ENCODE measurements at regions not wholly inside any gene's neighbourhood (a gene's known extent, or its start where the extent isn't known, plus 50 kb on each side); places are given as distances from the start of the nearest gene placed in this dataset.

DNA sequence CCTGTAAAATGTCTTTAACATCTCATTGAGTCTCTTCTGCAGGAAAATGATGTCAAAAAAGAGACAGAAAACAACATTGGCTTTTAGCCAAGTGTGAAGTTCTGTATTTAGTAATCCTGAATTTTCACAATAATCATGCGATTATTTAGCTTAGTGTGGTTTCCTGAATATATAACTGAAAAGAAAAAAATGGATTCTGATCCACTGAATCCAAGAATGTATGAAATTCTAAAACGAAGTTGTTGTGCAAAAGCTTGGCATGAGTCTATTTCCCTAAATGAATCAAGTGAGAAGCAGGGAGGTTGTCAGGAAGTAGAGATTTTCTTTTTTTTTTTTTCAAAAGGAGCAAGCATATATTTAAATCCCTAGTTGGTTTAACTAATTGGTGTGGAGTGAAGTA is 145.9 kb upstream of the CDH6 start:
- Histone ChIP-seq H3K27me3 (replicated peaks in 1 of 4; ENCODE audit: control insufficient read depth in 3 of 4, extremely low read depth in 1 of 4, insufficient read depth in 3 of 4, low read length in 3 of 4) (no peaks in the 10 kb centered on the region), H3K9me3 (ENCODE audit: insufficient read depth in 2 of 2, low read depth in 1 of 2, low read length in 1 of 2) (no peaks in the 10 kb centered on the region), H4K8ac (ENCODE audit: extremely low read depth, insufficient read depth, low read length) (no peak overlapping the region), H3K23me2 (ENCODE audit: low read depth, low read length) (no peaks in the 10 kb centered on the region), H3K27ac (ENCODE audit: low read depth, low read length) (no peak overlapping the region), H3K36me3 (ENCODE audit: control insufficient read depth in 2 of 4, insufficient read depth in 4 of 4, low read length in 3 of 4) (no peaks in the 10 kb centered on the region), H4K91ac (replicated peaks; ENCODE audit: insufficient read length, low read length) (no peak overlapping the region), H3K4me1 (replicated peaks in 1 of 4; ENCODE audit: control insufficient read depth in 3 of 4, insufficient read depth in 4 of 4, low read length in 3 of 4) (peaks cover 0 to 11% (median 8%) of the 10 kb centered on the region in 4 experiments; a peak in 3 of 7 replicates), H4K5ac (ENCODE audit: insufficient read length, low read depth, low read length) (no peak overlapping the region), H2BK12ac (ENCODE audit: low read depth, low read length) (no peak overlapping the region), H3K4me3 (ENCODE audit: extremely low read depth in 1 of 4, insufficient read depth in 2 of 4, low read depth in 3 of 4, low read length in 4 of 4) (no peak overlapping the region), H2BK20ac (ENCODE audit: low read length) (no peak overlapping the region), H2BK15ac (ENCODE audit: low read length) (no peak overlapping the region), H2AFZ (ENCODE audit: low read length) (no peak overlapping the region), H3K23ac (ENCODE audit: insufficient read length) (no peak overlapping the region), H3K18ac (ENCODE audit: extremely low read depth, low read length) (no peak overlapping the region), H4K20me1 (replicated peaks in 1 of 2; ENCODE audit: control insufficient read depth in 1 of 2, insufficient read depth in 2 of 2, low read length in 2 of 2) (no peaks in the 10 kb centered on the region), H2AK5ac (ENCODE audit: low read depth, low read length) (no peak overlapping the region), H3K4ac (replicated peaks; ENCODE audit: insufficient read length, low read depth, low read length) (no peak overlapping the region), H2BK120ac (replicated peaks; ENCODE audit: low read depth, low read length) (no peak overlapping the region), H2BK5ac (ENCODE audit: low read depth, low read length) (no peak overlapping the region), H3K14ac (ENCODE audit: insufficient read length) (no peak overlapping the region), H3K79me2 (ENCODE audit: control insufficient read depth in 1 of 2, insufficient read depth in 2 of 2, low read length in 2 of 2) (no peaks in the 10 kb centered on the region), H3K79me1 (ENCODE audit: low read depth, low read length) (no peaks in the 10 kb centered on the region), H3K9ac (replicated peaks in 1 of 4; ENCODE audit: extremely low read depth in 1 of 4, low read depth in 3 of 4, low read length in 3 of 4) (no peak overlapping the region), H3K4me2 (ENCODE audit: insufficient read depth in 1 of 2, low read depth in 2 of 2, low read length in 2 of 2) (no peak overlapping the region), H3K56ac (replicated peaks; ENCODE audit: insufficient read length, low read depth, low read length) (no peak overlapping the region)
- no peak for TF ChIP-seq EP300 (IDR thresholded peaks at IDR 0.05; ENCODE audit: borderline replicate concordance in 1 of 2, low read depth in 2 of 2, low read length in 2 of 2)
- no peak for TF ChIP-seq TEAD4 (IDR thresholded peaks at IDR 0.05; ENCODE audit: low read depth, low read length)
- TF ChIP-seq, protein P1, sequence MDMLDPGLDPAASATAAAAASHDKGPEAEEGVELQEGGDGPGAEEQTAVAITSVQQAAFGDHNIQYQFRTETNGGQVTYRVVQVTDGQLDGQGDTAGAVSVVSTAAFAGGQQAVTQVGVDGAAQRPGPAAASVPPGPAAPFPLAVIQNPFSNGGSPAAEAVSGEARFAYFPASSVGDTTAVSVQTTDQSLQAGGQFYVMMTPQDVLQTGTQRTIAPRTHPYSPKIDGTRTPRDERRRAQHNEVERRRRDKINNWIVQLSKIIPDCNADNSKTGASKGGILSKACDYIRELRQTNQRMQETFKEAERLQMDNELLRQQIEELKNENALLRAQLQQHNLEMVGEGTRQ (IDR thresholded peaks at IDR 0.05; ENCODE audit: low read length), result no peak
- TF ChIP-seq RFX5 (IDR thresholded peaks at IDR 0.05; ENCODE audit: borderline replicate concordance, low read depth, low read length), result no peak
- TF ChIP-seq CREB1 (IDR thresholded peaks at IDR 0.05), result no peak
- no peak for TF ChIP-seq JUN (IDR thresholded peaks at IDR 0.05; ENCODE audit: low read depth, low read length)
- FAIRE-seq (no peak), DNase-seq (ENCODE audit: low read depth in 1 of 2, low spot score in 2 of 2) (no peak)
- POLR2A ChIA-PET (ENCODE audit: partially characterized antibody), result no interaction called here
- CTCF ChIA-PET (ENCODE audit: partially characterized antibody), result interaction anchor here (0.6 kb wide), 1 partner anchor 833 kb away, joined by 3 read pairs; no protein-coding TSS in a partner anchor
- 89% methylated on average over 2 of the region's 2 CpGs; no CpG with 5 or more reads in 1 of the 2 experiments for WGBS, 2 experiments (ENCODE audit: extremely low coverage in 1 of 2, insufficient coverage in 1 of 2, insufficient read length in 1 of 2, insufficient replicate concordance in 2 of 2, low coverage in 1 of 2, low lambda C conversion rate in 2 of 2, missing lambda C conversion rate in 1 of 2)

Measured in H1 (cell line).